ENCODE measurements at regions not wholly inside any gene's neighbourhood (a gene's known extent, or its start where the extent isn't known, plus 50 kb on each side); places are given as distances from the start of the nearest gene placed in this dataset.

DNA sequence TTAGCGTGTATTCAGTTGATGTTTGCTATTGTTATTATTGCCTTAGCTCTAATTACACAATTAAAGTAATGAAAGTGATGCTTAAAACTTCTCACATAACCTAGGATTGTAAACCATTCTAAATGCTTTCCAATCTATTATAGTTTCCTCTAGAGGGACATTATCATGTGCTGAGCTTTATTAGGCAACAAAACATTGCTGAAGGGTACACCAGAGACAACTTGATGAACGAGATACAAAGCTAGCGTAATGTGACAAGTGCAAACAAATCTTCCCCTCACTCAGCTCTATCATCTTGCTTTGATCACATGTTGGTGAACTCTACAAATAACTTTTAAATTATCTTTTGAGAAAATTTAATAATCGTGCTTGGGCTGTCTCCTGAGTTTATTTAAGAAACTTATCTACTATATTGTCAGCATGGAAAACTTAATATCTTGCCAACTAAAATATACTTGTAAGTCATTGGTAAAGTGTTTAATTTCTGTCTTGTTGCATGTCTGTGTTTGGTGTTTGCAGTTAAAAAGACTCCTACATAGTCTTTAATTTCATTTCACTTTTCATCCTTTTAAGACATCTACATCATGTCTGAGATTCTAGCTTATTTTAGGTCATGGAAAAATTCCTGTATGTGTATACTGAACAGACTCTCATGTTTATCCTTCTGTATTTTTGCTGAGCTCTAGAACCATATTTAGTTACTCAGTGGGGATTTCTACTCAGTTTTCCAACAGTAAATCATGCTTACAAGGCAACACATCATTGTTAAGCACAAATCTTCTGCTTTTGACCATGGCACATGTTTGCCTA is 104.2 kb upstream of the ADAMTS5 start:
- Histone ChIP-seq H3K4me3 (no peak overlapping the region), H3K4me1 (peaks cover 0 to 4% of the 10 kb centered on the region in 2 donors), H3K27ac (no peak overlapping the region), H3K9me3 (no peaks in the 10 kb centered on the region), H3K36me3 (no peaks in the 10 kb centered on the region), H3K27me3 (no peaks in the 10 kb centered on the region)
- no peak for DNase-seq (ENCODE audit: low spot score)
- TF ChIP-seq, protein P1, sequence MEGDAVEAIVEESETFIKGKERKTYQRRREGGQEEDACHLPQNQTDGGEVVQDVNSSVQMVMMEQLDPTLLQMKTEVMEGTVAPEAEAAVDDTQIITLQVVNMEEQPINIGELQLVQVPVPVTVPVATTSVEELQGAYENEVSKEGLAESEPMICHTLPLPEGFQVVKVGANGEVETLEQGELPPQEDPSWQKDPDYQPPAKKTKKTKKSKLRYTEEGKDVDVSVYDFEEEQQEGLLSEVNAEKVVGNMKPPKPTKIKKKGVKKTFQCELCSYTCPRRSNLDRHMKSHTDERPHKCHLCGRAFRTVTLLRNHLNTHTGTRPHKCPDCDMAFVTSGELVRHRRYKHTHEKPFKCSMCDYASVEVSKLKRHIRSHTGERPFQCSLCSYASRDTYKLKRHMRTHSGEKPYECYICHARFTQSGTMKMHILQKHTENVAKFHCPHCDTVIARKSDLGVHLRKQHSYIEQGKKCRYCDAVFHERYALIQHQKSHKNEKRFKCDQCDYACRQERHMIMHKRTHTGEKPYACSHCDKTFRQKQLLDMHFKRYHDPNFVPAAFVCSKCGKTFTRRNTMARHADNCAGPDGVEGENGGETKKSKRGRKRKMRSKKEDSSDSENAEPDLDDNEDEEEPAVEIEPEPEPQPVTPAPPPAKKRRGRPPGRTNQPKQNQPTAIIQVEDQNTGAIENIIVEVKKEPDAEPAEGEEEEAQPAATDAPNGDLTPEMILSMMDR (IDR thresholded peaks at IDR 0.05) = no peak

DNA sequence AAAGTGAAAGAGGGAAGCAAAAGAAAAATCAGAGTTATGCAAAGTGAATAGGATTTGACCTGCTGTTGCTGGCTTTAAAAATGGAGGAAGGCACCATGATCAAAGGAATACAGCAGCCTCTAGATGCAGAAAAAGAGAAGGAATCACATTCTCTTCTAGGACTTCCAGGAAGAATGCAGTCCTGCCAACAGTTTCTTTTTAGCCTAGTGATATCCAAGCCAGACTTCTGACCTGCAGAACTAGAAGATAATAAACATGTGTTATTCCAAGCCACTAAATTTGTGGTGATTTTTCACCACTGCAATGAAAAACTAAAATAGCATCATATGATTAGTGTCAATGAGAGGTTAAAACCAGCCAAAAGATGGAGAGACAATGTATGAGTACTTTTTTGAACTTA is 101.9 kb upstream of the ADAMTS5 start:
- Histone ChIP-seq H3K27ac (no peak overlapping the region), H3K9me3 (no peaks in the 10 kb centered on the region), H3K4me1 (peaks cover 0 to 4% of the 10 kb centered on the region in 2 donors), H3K27me3 (no peaks in the 10 kb centered on the region), H3K36me3 (no peaks in the 10 kb centered on the region), H3K4me3 (no peak overlapping the region)
- no peak for DNase-seq (ENCODE audit: low spot score)
- TF ChIP-seq, protein P1 (IDR thresholded peaks at IDR 0.05) = no peak

DNA sequence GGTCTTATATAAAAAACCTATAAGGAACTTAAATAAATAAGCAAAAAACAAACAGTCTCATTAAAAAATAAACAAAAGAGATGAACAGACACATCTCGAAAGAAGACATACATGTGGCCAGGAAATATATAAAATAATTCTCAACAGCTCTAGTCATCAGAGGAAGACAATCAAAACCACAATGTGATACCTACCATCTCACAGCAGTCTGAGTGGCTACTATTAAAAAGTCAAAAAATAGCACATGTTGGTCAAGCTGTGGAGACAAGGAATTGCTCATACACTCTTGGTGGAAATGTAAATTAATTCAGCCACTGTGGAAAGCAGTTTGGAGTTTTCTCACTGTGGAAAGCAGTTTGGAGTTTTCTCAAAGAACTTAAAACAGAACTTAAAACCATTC is 100.3 kb upstream of the ADAMTS5 start:
- peaks cover 0 to 10% of the 10 kb centered on the region in 2 donors for H3K9me3 ChIP-seq
- TF ChIP-seq, protein P1 (IDR thresholded peaks at IDR 0.05) = no peak
- no peak for DNase-seq (ENCODE audit: low spot score)
- no peaks in the 10 kb centered on the region for H3K27me3 ChIP-seq
- H3K4me3 ChIP-seq = no peak overlapping the region
- no peaks in the 10 kb centered on the region for H3K36me3 ChIP-seq
- H3K27ac ChIP-seq = no peak overlapping the region
- peaks cover 0 to 4% of the 10 kb centered on the region in 2 donors for H3K4me1 ChIP-seq

- Histone ChIP-seq H3K9me3 (peaks cover 0 to 10% of the 10 kb centered on the region in 2 donors), H3K4me3 (no peak overlapping the region), H3K27me3 (no peaks in the 10 kb centered on the region), H3K36me3 (no peaks in the 10 kb centered on the region), H3K4me1 (no peaks in the 10 kb centered on the region), H3K27ac (no peak overlapping the region)
- TF ChIP-seq, protein P1 (IDR thresholded peaks at IDR 0.05) = no peak
- no peak for DNase-seq (ENCODE audit: low spot score)
Measured at GRCh38 chr21:27062443-27062842, 95.6 kb upstream of the ADAMTS5 start.

- Histone ChIP-seq H3K9me3 (peaks cover 0 to 10% of the 10 kb centered on the region in 2 donors), H3K4me3 (no peak overlapping the region), H3K27ac (no peak overlapping the region), H3K4me1 (no peaks in the 10 kb centered on the region), H3K36me3 (no peaks in the 10 kb centered on the region), H3K27me3 (no peaks in the 10 kb centered on the region)
- TF ChIP-seq, protein P1 (IDR thresholded peaks at IDR 0.05) = no peak
- DNase-seq (ENCODE audit: low spot score) = no peak
Measured at GRCh38 chr21:27061770-27062169, 94.9 kb upstream of the ADAMTS5 start.

DNA sequence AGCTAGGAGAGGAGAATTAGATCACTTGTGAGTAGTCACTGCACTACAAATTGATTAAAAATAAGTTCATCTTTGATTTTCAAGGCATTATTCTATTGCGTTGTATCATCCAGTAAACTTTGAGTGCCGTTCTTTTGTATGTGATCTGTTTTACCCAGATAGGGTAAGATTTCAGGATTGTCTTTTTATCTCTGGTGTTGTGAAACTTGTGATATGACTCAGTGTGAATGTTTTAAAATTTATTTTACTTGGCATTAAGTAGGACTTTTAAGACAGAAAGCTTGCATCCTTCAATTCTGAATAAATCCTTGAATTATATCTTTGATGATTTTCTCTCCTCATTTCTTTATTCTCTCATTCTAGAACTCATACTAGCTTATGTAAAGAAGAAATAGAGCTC is 93.3 kb upstream of the ADAMTS5 start:
- no peak for DNase-seq (ENCODE audit: low spot score)
- Histone ChIP-seq H3K27me3 (no peaks in the 10 kb centered on the region), H3K36me3 (no peaks in the 10 kb centered on the region), H3K4me1 (no peaks in the 10 kb centered on the region), H3K4me3 (no peak overlapping the region), H3K9me3 (peaks cover 0 to 10% of the 10 kb centered on the region in 2 donors), H3K27ac (no peak overlapping the region)
- TF ChIP-seq, protein P1 (IDR thresholded peaks at IDR 0.05) = no peak
